Lung (tissue), 11 donors: ENCODE measurements at regions not wholly inside any gene's neighbourhood (a gene's known extent, or its start where the extent isn't known, plus 50 kb on each side); places are given as distances from the start of the nearest gene placed in this dataset.
"Not testable (repeated sequence)": the region's sequence is repeated elsewhere in the genome, so short reads cannot be mapped to it uniquely, and the experiment has no call there.

Experiments
- ATAC-seq: fragments of 200-7000 bp; cut with Tn5 transposase; one replicate; pipeline ENCODE4 v1.9.1; 2020; ENCODE audit warnings: moderate number of reproducible peaks; ENCODE audit not compliant: insufficient read depth, low FRiP score
- DNase-seq, 3 donors: peaks; one replicate each; pipeline ENCODE4 v3.0.0-alpha.2; 2013 to 2017
- H3K27ac ChIP-seq, 2 donors: one replicate each; pipeline ENCODE4 v1.5.1; 2013; ENCODE audit warnings: mild to moderate bottlenecking in 2 of 2, moderate library complexity in 2 of 2, control low read depth in 1 of 2, inconsistent platforms in 1 of 2, low read depth in 1 of 2, low read length in 1 of 2
- H3K27me3 ChIP-seq, 3 donors: one replicate each; pipeline ENCODE4 v1.5.1; 2013; ENCODE audit warnings: low read length in 2 of 3; ENCODE audit not compliant: control insufficient read depth in 3 of 3, insufficient read depth in 3 of 3
- H3K36me3 ChIP-seq, 4 donors: one replicate each; pipeline ENCODE4 v1.5.1; 2013; ENCODE audit warnings: low read length in 4 of 4, mild to moderate bottlenecking in 1 of 4, moderate library complexity in 1 of 4; ENCODE audit not compliant: control insufficient read depth in 4 of 4, insufficient read depth in 4 of 4
- H3K4me1 ChIP-seq, 5 donors: one replicate each; pipeline ENCODE4 v1.5.1; 2013; ENCODE audit warnings: low read length in 5 of 5, mild to moderate bottlenecking in 2 of 5, moderate library complexity in 1 of 5; ENCODE audit not compliant: control insufficient read depth in 5 of 5, insufficient read depth in 5 of 5
- H3K4me3 ChIP-seq: one replicate; pipeline ENCODE4 v1.5.1; 2013; ENCODE audit warnings: mild to moderate bottlenecking, control low read depth, moderate library complexity
- H3K9ac ChIP-seq, 2 donors: one replicate each; pipeline ENCODE4 v1.5.1; 2013; ENCODE audit warnings: low read length in 2 of 2, control low read depth in 1 of 2; ENCODE audit not compliant: insufficient read depth in 1 of 2
- H3K9me3 ChIP-seq, 4 donors: one replicate each; pipeline ENCODE4 v1.5.1; 2013; ENCODE audit warnings: low read length in 3 of 4, mild to moderate bottlenecking in 1 of 4, moderate library complexity in 1 of 4; ENCODE audit not compliant: control insufficient read depth in 4 of 4, insufficient read depth in 3 of 4
- CTCF ChIP-seq: IDR thresholded peaks from 2 replicates; pipeline ENCODE4 v1.5.1; 2012; ENCODE audit warnings: mild to moderate bottlenecking; ENCODE audit errors: control extremely low read depth, extremely low read depth
- WGBS, 2 donors: extraction: QIAGEN DNeasy Blood & Tissue Kit; methylation state at CpG; one replicate each; pipeline ENCODE4 v1.1.7; 2013; 5-methylcytosine and 5-hydroxymethylcytosine counted together
- donor health status: control.
- donor health status: control.
- donor health status: Bipolar disorder and iron deficiency.
- donor health status: healthy.
- donor health status: DM: yes; HTN: yes; CAD: no.

DNA sequence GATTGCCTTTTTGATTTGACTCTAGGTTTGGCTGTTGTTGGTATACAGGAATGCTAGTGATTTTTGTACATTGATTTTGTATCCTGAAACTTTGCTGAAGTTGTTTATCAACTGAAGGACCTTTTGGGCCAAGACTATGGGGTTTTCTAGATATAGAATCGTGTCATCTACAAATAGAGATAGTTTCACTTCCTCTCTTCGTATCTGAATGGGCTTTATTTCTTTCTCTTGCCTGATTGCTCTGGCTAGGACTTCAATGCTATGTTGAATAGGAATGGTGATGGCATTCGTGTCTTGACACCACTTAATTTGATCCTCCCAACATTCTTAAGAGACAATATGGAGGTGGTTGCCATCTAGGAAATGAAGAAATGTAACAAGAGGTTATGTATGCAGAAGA lies 388.1 kb upstream of the API5 start:
- H3K4me3 ChIP-seq, result no peak overlapping the region
- H3K36me3 ChIP-seq, result no peaks in the 10 kb centered on the region
- no peak overlapping the region for H3K9ac ChIP-seq
- DNase-seq, result no peak
- TF ChIP-seq CTCF, result no peak
- whole genome bisulfite sequencing, 2 donors, result 56 to 61% methylated on average over 3 of the region's 3 CpGs
- H3K27me3 ChIP-seq, result no peaks in the 10 kb centered on the region
- ATAC-seq, result no peak
- peaks cover 0 to 6% (median 0%) of the 10 kb centered on the region in 4 donors for H3K9me3 ChIP-seq
- H3K27ac ChIP-seq, result no peak overlapping the region
- no peaks in the 10 kb centered on the region for H3K4me1 ChIP-seq

DNA sequence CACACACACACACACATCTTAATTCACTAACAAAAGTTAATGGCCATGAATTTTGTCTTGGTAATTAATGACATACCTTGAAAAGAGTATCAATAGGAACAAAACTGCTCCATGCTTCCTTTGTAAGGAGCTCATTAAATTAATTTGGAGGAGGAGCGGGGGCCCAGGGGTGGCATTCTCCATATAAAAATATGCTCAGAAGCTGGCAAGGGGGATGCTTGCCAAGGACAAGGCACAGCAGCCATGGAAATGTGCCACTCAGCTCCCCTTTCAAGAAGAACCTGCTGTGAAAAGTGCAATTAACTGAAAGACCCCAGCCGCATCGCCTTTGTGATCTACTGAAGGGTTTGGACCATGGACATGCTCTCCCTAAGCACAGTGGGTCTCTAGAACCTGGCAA lies 385.9 kb upstream of the API5 start:
- Histone ChIP-seq H3K9me3 (peaks cover 0 to 10% (median 0%) of the 10 kb centered on the region in 4 donors), H3K27ac (no peak overlapping the region), H3K4me3 (no peak overlapping the region), H3K9ac (no peak overlapping the region), H3K27me3 (no peaks in the 10 kb centered on the region), H3K4me1 (no peaks in the 10 kb centered on the region), H3K36me3 (no peaks in the 10 kb centered on the region)
- WGBS, 2 donors, result 87 to 88% methylated on average over 3 of the region's 3 CpGs
- DNase-seq, result no peak
- TF ChIP-seq CTCF, result no peak
- ATAC-seq, result no peak

DNA sequence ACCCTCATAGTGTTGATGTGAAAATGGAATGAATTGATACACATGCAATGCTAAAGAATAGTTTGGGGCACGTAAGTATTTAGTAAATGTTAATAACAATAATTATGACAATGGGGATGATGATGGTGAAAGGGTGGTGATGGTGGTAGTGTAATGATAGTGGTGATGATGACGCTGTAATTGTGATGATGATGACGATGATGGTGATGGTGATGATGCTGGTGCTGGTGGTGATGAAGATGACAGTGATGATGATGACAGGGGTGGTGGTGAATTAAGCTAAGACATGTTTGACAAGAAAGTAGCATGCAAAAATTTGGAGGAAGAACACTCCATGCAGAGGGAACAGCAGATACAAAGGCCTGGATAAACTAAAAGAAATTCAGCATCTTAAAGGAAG lies 364.4 kb upstream of the API5 start:
- no peak for DNase-seq
- ATAC-seq, result no peak
- no peak for TF ChIP-seq CTCF
- Histone ChIP-seq H3K9ac (no peak overlapping the region), H3K4me3 (no peak overlapping the region), H3K27ac (no peak overlapping the region), H3K9me3 (no peaks in the 10 kb centered on the region), H3K36me3 (no peaks in the 10 kb centered on the region), H3K4me1 (no peaks in the 10 kb centered on the region), H3K27me3 (no peaks in the 10 kb centered on the region)
- WGBS, 2 donors, result 70 to 84% methylated on average over 3 of the region's 3 CpGs

GRCh38 chr11:42949738-42950376 lies 361.9 kb upstream of the API5 start:
- not testable (repeated sequence) for H3K9ac ChIP-seq, H3K27ac ChIP-seq, H3K4me3 ChIP-seq, H3K27me3 ChIP-seq, DNase-seq, ATAC-seq, H3K36me3 ChIP-seq, H3K4me1 ChIP-seq, H3K9me3 ChIP-seq
- 91 to 94% methylated on average over 21 to 30 of the region's 30 CpGs for WGBS, 2 donors
